ENCODE measurements at regions not wholly inside any gene's neighbourhood (a gene's known extent, or its start where the extent isn't known, plus 50 kb on each side); places are given as distances from the start of the nearest gene placed in this dataset.

DNA sequence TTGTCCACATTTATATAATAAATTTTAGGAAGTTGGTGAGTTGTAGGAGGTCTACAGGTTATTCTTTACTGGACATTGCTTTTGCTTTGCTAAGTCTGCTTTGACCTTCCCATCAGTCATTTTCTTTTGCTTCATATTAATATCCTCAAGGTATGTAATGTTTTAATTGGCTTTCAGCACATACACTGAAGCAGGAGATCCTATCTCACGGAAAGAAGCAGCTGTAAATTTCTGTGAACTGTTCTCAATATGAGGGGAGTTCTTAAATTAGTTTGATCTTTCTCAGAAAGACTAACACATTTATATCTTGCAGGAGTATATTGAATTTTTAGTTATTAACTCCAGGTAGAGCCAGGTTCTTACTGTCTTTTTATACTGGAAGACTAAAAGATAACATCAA, 856.5 kb downstream of the GATA3 start:
- TF ChIP-seq, protein P1, sequence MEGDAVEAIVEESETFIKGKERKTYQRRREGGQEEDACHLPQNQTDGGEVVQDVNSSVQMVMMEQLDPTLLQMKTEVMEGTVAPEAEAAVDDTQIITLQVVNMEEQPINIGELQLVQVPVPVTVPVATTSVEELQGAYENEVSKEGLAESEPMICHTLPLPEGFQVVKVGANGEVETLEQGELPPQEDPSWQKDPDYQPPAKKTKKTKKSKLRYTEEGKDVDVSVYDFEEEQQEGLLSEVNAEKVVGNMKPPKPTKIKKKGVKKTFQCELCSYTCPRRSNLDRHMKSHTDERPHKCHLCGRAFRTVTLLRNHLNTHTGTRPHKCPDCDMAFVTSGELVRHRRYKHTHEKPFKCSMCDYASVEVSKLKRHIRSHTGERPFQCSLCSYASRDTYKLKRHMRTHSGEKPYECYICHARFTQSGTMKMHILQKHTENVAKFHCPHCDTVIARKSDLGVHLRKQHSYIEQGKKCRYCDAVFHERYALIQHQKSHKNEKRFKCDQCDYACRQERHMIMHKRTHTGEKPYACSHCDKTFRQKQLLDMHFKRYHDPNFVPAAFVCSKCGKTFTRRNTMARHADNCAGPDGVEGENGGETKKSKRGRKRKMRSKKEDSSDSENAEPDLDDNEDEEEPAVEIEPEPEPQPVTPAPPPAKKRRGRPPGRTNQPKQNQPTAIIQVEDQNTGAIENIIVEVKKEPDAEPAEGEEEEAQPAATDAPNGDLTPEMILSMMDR (IDR thresholded peaks at IDR 0.05), result no peak
- TF ChIP-seq POLR2AphosphoS5 (IDR thresholded peaks at IDR 0.05; ENCODE audit: insufficient read depth in 1 of 2, low read depth in 1 of 2) (no peak), POLR2A (IDR thresholded peaks at IDR 0.05) (no peak)
